H9 (cell line): ENCODE measurements at regions not wholly inside any gene's neighbourhood (a gene's known extent, or its start where the extent isn't known, plus 50 kb on each side); places are given as distances from the start of the nearest gene placed in this dataset.

Experiments
- DNase-seq: peaks from one replicate; pipeline ENCODE4 v3.0.0-alpha.2; 2017
- H2AFZ ChIP-seq: one replicate; pipeline ENCODE4 v1.6.1; 2013; ENCODE audit warnings: mild to moderate bottlenecking, low read length, control low read depth, moderate library complexity
- H2AK5ac ChIP-seq: 2 replicates; pipeline ENCODE4 v1.6.1; 2013; ENCODE audit warnings: low read length, control low read depth, mixed read lengths; ENCODE audit not compliant: insufficient read length
- H2BK120ac ChIP-seq: one replicate; pipeline ENCODE4 v1.6.1; 2013; ENCODE audit warnings: low read depth, mild to moderate bottlenecking, low read length, control low read depth, inconsistent platforms; ENCODE audit not compliant: poor library complexity, severe bottlenecking
- H2BK12ac ChIP-seq: 2 replicates; pipeline ENCODE4 v1.6.1; 2013; ENCODE audit warnings: low read length, control low read depth, mixed read lengths, low read depth; ENCODE audit not compliant: insufficient read length
- H2BK15ac ChIP-seq: 2 replicates; pipeline ENCODE4 v1.6.1; 2013; ENCODE audit warnings: low read depth, low read length, control low read depth
- H2BK20ac ChIP-seq: one replicate; pipeline ENCODE4 v1.6.1; 2013; ENCODE audit warnings: low read depth, mild to moderate bottlenecking, low read length, control low read depth, inconsistent platforms; ENCODE audit not compliant: poor library complexity, severe bottlenecking
- H2BK5ac ChIP-seq: 2 replicates; pipeline ENCODE4 v1.6.1; 2013; ENCODE audit warnings: low read length, control low read depth, mixed read lengths; ENCODE audit not compliant: insufficient read length
- H3K14ac ChIP-seq: 2 replicates; pipeline ENCODE4 v1.6.1; 2013; ENCODE audit warnings: low read length, control low read depth; ENCODE audit not compliant: insufficient read depth
- H3K18ac ChIP-seq: 2 replicates; pipeline ENCODE4 v1.6.1; 2013; ENCODE audit warnings: low read depth, mild to moderate bottlenecking, mixed read lengths, low read length, control low read depth; ENCODE audit not compliant: insufficient read length
- H3K23ac ChIP-seq: 2 replicates; pipeline ENCODE4 v1.6.1; 2013; ENCODE audit warnings: low read length, control low read depth, mixed read lengths, low read depth; ENCODE audit not compliant: insufficient read length
- H3K23me2 ChIP-seq: 2 replicates; pipeline ENCODE4 v1.6.1; 2013; ENCODE audit warnings: low read depth, mild to moderate bottlenecking, mixed read lengths, low read length, control low read depth; ENCODE audit not compliant: insufficient read length, poor library complexity, severe bottlenecking
- H3K27ac ChIP-seq: 2 replicates; pipeline ENCODE4 v1.5.1; 2013; ENCODE audit warnings: low read length, control low read depth, mixed read lengths, low read depth; ENCODE audit not compliant: insufficient read length
- H3K27me3 ChIP-seq: 2 replicates; pipeline ENCODE4 v1.6.1; 2013; ENCODE audit warnings: low read length, control low read depth, inconsistent platforms; ENCODE audit not compliant: insufficient read depth
- H3K4ac ChIP-seq: 2 replicates; pipeline ENCODE4 v1.6.1; 2013; ENCODE audit warnings: low read depth, mild to moderate bottlenecking, control low read depth, inconsistent platforms, low read length, moderate library complexity
- H3K4me1 ChIP-seq: 2 replicates; pipeline ENCODE4 v1.6.1; 2013; ENCODE audit warnings: low read length, control low read depth, inconsistent platforms; ENCODE audit not compliant: insufficient read depth
- H3K4me2 ChIP-seq: 2 replicates; pipeline ENCODE4 v1.6.1; 2013; ENCODE audit warnings: low read length, control low read depth, mixed read lengths; ENCODE audit not compliant: insufficient read length, insufficient read depth
- H3K56ac ChIP-seq: 2 replicates; pipeline ENCODE4 v1.6.1; 2013; ENCODE audit warnings: low read depth, mild to moderate bottlenecking, mixed read lengths, low read length, control low read depth; ENCODE audit not compliant: insufficient read length
- H3K79me1 ChIP-seq: 2 replicates; pipeline ENCODE4 v1.6.1; 2013; ENCODE audit warnings: low read depth, mild to moderate bottlenecking, moderate library complexity, low read length, control low read depth, inconsistent platforms; ENCODE audit not compliant: insufficient read depth, poor library complexity, severe bottlenecking
- H3K79me2 ChIP-seq: 2 replicates; pipeline ENCODE4 v1.6.1; 2013; ENCODE audit warnings: low read length, control low read depth, inconsistent platforms; ENCODE audit not compliant: insufficient read depth
- H3K9ac ChIP-seq: 2 replicates; pipeline ENCODE4 v1.6.1; 2013; ENCODE audit warnings: low read length, control low read depth, mixed read lengths; ENCODE audit not compliant: insufficient read length; ENCODE audit errors: extremely low read depth
- H3K9me3 ChIP-seq: one replicate; pipeline ENCODE4 v1.6.1; 2013; ENCODE audit warnings: low read depth, low read length, inconsistent platforms; ENCODE audit not compliant: control insufficient read depth
- H3T11ph ChIP-seq: one replicate; pipeline ENCODE4 v1.6.1; 2013; ENCODE audit warnings: mild to moderate bottlenecking, low read length, control low read depth, inconsistent platforms
- H4K20me1 ChIP-seq: one replicate; pipeline ENCODE4 v1.6.1; 2013; ENCODE audit not compliant: control insufficient read depth, insufficient read length, insufficient read depth
- H4K5ac ChIP-seq: 2 replicates; pipeline ENCODE4 v1.6.1; 2013; ENCODE audit warnings: low read depth, mild to moderate bottlenecking, mixed read lengths, low read length, control low read depth; ENCODE audit not compliant: insufficient read length
- H4K8ac ChIP-seq: replicated peaks from 2 replicates; pipeline ENCODE4 v1.6.1; 2013; ENCODE audit warnings: low read length, control low read depth, mixed read lengths, low read depth; ENCODE audit not compliant: insufficient read length
- H4K91ac ChIP-seq: 2 replicates; pipeline ENCODE4 v1.6.1; 2013; ENCODE audit warnings: low read depth, mild to moderate bottlenecking, moderate library complexity, mixed read lengths, low read length, control low read depth; ENCODE audit not compliant: insufficient read length
- H3K27ac Mint-ChIP-seq, 3 experiments: 2 replicates in 2 of 3; 3 replicates in 1 of 3; pipeline ENCODE4 v1.8.0; 2020 to 2021; ENCODE audit warnings: mixed read lengths in 3 of 3, mild to moderate bottlenecking in 1 of 3, moderate library complexity in 1 of 3
- H3K27me3 Mint-ChIP-seq: 2 replicates; pipeline ENCODE4 v1.8.0; 2021; ENCODE audit warnings: low read depth, mild to moderate bottlenecking, moderate library complexity, mixed read lengths
- H3K36me3 Mint-ChIP-seq, 3 experiments: 2 replicates in 2 of 3; 3 replicates in 1 of 3; pipeline ENCODE4 v1.8.0; 2020 to 2021; ENCODE audit warnings: low read depth in 3 of 3, mixed read lengths in 3 of 3; ENCODE audit not compliant: insufficient read depth in 1 of 3
- H3K4me1 Mint-ChIP-seq, 2 experiments: 2 replicates each; pipeline ENCODE4 v1.8.0; 2020; ENCODE audit warnings: mixed read lengths in 2 of 2
- H3K4me3 Mint-ChIP-seq, 2 experiments: 2 replicates in 1 of 2; 3 replicates in 1 of 2; pipeline ENCODE4 v1.8.0; 2020 to 2021; ENCODE audit warnings: mild to moderate bottlenecking in 2 of 2, mixed read lengths in 2 of 2, moderate library complexity in 1 of 2
- H3K9me3 Mint-ChIP-seq, 2 experiments: 2 replicates in 1 of 2; 3 replicates in 1 of 2; pipeline ENCODE4 v1.8.0; 2020; ENCODE audit warnings: mild to moderate bottlenecking in 2 of 2, mixed read lengths in 2 of 2, moderate library complexity in 1 of 2
- TF ChIP-seq, protein P1 (sequence below): fragments of 200-600 bp; sonication (generic); conservative IDR thresholded peaks from 3 replicates; pipeline ENCODE4 v1.8.0; 2021; ENCODE audit warnings: antibody characterized with exemption, mild to moderate bottlenecking

GRCh38 chr13:82698383-82698782 lies 1183.9 kb downstream of the SLITRK1 start:
- H2BK12ac ChIP-seq: no peak overlapping the region
- H2BK15ac ChIP-seq: no peak overlapping the region
- no peak overlapping the region for H2AK5ac ChIP-seq
- no peak overlapping the region for H3K27ac Mint-ChIP-seq
- no peaks in the 10 kb centered on the region for H3K79me2 ChIP-seq
- H3K4me1 Mint-ChIP-seq: peaks cover 2 to 3% of the 10 kb centered on the region in 2 experiments; a peak in 3 of 4 replicates
- H3K9me3 Mint-ChIP-seq: no peaks in the 10 kb centered on the region
- no peak overlapping the region for H4K91ac ChIP-seq
- no peak overlapping the region for H2BK5ac ChIP-seq
- H3K14ac ChIP-seq: no peak overlapping the region
- no peak overlapping the region for H3K18ac ChIP-seq
- H4K20me1 ChIP-seq: no peaks in the 10 kb centered on the region
- no peak overlapping the region for H3K27ac ChIP-seq
- DNase-seq: no peak
- no peak overlapping the region for H3K4me3 Mint-ChIP-seq
- H3K79me1 ChIP-seq: no peaks in the 10 kb centered on the region
- H3K23ac ChIP-seq: no peak overlapping the region
- H2BK120ac ChIP-seq: no peak overlapping the region
- no peak overlapping the region for H4K5ac ChIP-seq
- no peak overlapping the region for H3K4ac ChIP-seq
- H3K9me3 ChIP-seq: no peaks in the 10 kb centered on the region
- no peak overlapping the region for H3K56ac ChIP-seq
- no peaks in the 10 kb centered on the region for H3K27me3 Mint-ChIP-seq
- no peak overlapping the region for H3T11ph ChIP-seq
- H3K23me2 ChIP-seq: no peaks in the 10 kb centered on the region
- H3K36me3 Mint-ChIP-seq: no peaks in the 10 kb centered on the region
- no peaks in the 10 kb centered on the region; the same call in 1 of the 2 replicates for H3K4me1 ChIP-seq
- no peaks in the 10 kb centered on the region for H3K27me3 ChIP-seq
- no peak overlapping the region for H3K9ac ChIP-seq
- H2AFZ ChIP-seq: no peak overlapping the region
- TF ChIP-seq, protein P1, sequence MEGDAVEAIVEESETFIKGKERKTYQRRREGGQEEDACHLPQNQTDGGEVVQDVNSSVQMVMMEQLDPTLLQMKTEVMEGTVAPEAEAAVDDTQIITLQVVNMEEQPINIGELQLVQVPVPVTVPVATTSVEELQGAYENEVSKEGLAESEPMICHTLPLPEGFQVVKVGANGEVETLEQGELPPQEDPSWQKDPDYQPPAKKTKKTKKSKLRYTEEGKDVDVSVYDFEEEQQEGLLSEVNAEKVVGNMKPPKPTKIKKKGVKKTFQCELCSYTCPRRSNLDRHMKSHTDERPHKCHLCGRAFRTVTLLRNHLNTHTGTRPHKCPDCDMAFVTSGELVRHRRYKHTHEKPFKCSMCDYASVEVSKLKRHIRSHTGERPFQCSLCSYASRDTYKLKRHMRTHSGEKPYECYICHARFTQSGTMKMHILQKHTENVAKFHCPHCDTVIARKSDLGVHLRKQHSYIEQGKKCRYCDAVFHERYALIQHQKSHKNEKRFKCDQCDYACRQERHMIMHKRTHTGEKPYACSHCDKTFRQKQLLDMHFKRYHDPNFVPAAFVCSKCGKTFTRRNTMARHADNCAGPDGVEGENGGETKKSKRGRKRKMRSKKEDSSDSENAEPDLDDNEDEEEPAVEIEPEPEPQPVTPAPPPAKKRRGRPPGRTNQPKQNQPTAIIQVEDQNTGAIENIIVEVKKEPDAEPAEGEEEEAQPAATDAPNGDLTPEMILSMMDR: no peak
- H2BK20ac ChIP-seq: no peak overlapping the region
- no peak overlapping the region for H4K8ac ChIP-seq
- H3K4me2 ChIP-seq: no peak overlapping the region
